Islet of Langerhans (tissue), 1 donor: ENCODE measurements at regions not wholly inside any gene's neighbourhood (a gene's known extent, or its start where the extent isn't known, plus 50 kb on each side); places are given as distances from the start of the nearest gene placed in this dataset.

Source experiments
- FAIRE-seq: peaks from one replicate; lab custom pipeline; 2011; peaks lifted over from hg19 to GRCh38; lab: Jason Lieb, UNC

- no peak for FAIRE-seq
Measured at GRCh38 chr9:120001536-120001935, 578.4 kb downstream of the CDK5RAP2 start.

DNA sequence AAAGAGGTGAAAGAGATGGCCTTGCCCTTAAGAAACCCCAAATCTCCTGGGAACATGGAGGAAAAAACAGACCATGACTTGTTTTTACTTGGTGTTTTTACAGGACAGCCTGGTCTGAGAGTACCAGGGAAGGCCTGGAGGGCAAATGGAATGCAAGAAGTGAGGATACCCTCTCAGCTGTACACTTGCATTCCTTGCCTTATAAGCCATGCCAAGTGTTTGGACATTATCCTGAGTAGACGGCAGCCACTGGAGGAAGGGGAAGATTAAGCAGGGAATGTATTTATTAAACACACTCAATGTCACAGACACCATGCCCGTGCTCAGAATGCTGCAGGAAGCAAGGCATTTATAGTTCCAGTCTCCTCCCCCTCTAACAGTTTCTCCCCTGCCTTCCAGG, 581.4 kb downstream of the CDK5RAP2 start:
- FAIRE-seq = no peak

DNA sequence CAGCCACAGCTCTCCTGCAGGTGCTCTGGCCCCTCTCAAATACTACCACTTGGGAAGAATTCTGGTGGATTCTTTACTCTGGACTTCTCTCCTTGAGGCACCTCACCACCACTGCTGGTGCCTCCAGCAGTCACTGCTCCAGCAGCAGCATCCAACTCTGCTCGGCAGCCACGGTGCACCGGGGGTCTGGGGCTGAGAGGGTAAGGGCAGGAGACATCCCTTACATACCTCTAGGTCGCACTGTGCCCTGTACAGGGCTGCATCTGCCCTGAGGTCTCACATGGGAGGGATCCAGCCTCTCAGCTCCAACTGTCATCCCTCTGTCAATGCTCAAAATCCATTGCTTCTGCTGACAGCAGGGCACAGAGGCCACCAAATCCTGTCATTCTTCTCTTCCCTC, 588.2 kb downstream of the CDK5RAP2 start:
- FAIRE-seq = no peak

GRCh38 chr9:119986713-119987112, 593.3 kb downstream of the CDK5RAP2 start:
- FAIRE-seq = no peak

DNA sequence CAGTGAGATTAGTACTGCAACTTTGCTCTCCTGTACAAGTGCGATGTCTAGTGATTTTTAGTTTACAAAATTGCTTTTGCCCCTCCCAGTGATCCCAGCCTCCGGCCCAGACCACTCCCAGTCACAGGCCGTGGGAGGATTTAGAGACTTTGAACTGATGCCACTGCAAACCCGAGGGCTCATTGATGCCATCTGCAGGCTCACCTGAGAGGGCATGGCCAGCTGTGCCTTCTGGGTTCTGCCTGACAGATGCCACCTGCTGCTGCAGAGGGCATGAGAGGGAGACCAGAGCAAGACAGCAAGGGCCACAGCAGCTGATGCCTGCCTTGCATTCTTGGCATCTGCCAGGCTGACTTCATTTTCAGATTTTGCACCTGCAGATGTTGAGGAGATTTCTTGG, 593.8 kb downstream of the CDK5RAP2 start:
- no peak for FAIRE-seq

DNA sequence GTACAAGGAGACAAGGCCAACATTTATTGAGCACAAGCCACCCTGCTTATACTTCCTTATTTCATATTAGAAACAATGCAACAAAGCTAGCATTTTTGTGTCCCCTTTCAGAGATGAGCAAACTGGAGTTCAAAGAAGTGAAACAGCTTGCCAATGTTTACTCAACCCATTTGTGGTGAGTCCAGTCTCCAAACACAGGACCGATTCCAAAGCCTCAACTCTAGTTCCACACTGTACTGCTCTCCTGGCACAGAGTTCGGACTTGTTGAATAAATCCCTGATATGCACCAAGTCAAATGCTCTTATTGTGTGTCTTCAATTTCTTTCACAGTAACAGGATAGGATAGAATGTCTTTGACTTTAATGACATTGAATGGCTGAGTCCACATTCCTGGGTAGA, 604.8 kb upstream of the BRINP1 start:
- no peak for FAIRE-seq

DNA sequence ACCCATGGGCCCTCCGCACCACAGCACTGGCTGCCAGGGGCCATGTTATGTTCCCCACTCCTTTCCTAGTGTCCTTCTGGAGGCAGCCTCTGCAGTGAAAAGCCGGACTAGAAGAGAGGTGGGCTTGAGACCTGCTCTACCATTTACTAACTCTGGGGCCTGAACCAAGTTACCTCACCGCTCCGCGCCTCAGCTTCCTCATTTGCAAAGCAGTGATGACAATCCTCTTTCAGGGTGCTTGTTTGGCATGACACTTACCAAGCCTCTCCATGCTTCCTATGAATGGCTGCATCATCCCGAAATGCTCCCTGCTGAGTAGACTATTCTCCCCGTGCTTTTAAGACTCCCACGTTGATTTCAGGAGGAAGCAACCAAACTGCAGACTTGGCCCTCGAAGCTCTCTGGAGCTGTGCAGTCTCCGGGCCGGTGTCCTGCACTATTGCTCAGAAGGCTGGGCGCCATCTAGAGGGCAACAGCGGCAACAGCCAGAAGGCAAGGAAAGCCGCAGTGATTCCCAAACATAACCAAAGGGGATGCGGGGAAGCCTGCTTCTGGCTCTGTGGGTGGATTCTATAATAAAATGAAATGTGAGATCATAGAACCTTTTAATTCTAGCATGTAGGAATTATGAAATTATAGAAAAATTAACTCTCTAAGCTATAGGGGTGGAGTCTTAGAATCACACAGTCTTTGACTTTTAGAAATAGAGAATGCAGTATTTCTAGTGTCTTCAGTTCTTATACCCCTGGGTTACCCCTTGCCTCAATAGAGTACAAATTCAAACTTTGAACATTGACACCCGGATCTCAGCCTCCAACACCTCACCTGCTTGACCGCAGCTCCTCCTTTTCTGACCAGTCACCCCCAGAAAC, 599.8 kb upstream of the BRINP1 start:
- no peak for FAIRE-seq

DNA sequence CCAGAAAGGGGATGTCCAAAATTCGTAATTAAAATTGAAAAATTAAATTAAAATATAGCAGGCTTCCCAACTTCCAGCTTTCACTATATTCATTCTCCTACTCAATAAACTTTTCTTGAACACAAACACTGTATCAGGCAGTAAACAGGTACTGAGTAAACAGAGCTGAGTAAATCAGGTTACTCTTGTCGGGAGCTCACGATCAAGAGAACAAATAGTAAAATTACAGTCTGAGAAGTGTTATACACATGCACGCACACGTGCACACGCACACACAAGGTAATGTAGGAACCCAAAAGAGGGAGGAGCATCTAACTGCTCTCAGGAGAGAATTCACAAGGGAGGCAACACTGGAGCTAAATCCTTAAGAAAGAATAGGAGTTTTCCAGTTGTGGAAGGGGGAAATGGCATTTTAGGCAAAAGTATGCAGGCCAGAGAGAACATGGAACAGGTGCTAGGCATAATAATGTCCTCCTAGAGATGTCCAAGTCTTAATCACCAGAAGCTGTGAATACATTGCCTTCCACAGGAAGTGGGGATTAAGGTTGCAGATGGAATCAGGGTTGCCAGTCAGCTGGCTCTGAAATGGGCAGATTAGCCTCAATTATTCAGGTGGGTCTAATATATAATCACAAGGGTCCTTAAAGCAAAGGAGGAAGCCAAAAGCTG, 598.8 kb upstream of the BRINP1 start:
- FAIRE-seq = no peak

DNA sequence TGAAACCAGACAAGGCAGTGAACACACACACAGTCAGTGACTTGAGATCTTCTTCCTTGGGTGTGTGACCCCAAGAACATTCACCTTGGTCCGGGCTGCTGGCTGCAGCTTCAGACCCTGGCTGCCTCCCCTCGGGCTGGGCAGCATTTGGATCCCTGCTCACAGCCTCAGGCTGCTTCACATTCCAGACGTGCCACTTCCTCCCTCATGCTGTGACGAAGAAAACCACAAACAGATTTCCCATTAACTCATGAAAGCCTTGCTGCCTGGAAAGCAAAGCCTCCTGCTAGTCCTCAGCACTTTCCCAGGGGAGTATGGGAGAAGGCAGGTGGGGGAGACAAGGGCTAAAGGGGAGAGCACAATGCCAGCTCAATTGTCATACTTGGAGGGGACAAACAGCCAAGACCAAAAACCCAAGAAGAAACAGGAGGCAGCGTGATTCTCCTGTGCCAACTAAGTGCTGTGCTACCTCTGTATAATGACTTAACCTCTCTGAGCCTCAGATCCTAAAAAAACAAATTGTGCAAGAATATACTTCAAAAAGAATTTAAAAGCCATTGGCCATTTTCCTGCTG, 594.6 kb upstream of the BRINP1 start:
- FAIRE-seq = no peak

DNA sequence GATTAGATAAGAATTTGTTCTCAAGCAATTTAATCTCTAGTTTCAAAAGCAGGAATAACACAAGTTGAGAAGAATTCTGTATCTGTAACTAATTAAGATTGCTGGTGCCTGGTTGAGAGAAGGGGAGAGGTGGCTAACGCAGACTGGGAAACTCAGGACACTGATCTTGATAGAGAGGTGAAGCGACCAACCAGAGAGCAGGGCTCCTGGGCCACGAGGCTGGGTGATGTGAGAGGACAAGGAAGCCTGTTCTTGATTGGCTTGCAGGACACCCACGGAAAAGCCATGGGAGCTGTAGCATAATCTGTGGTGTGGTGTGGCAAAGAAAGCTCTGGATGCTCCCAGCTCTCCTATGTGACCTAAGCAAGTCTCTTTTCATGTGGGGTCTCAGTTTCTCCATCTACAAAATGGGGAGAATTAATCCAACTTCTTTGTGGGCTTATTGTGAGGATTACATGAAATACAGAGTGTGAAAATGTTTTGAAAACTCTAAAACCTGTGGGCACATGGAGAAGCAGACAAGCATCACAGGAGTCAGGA, 594.1 kb upstream of the BRINP1 start:
- no peak for FAIRE-seq

DNA sequence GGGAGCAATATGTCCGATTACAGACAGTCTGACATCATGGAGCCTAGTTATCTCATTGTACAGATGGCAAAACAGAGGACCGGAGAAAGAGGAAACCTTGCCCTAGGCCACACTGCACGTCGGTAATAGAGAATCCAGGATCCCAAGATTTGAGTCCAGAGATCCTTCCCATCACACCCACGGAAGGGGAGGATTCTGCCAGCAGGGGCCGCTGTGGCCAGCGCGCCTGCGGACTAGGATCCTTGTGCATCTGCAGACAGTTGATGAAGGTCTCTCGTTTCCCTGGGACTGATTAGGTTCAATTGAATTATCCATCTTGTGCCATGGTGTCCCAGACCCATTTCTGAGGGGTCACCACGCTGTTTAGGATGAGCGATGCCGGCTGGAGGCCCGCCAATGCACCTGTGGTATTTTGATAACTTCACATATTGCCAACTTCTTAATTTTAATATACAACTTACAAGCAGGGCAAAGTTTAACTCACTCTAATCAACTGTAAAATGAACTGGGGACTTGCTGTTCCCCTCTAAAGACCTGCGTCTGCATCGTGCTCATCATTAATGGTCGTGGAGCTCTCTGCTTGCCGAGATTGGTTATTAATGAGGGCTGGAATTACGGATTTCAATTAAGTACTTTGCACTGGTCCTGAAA, 592.7 kb upstream of the BRINP1 start:
- no peak for FAIRE-seq

GRCh38 chr9:119959846-119960545, 590.8 kb upstream of the BRINP1 start:
- FAIRE-seq = no peak

- FAIRE-seq = no peak
Measured at GRCh38 chr9:119956111-119956510, 586.9 kb upstream of the BRINP1 start.

- no peak for FAIRE-seq
Measured at GRCh38 chr9:119955276-119955675, 586.0 kb upstream of the BRINP1 start.

GRCh38 chr9:119951591-119951990, 582.4 kb upstream of the BRINP1 start:
- FAIRE-seq = no peak

- FAIRE-seq = no peak
Measured at GRCh38 chr9:119951090-119951489, 581.9 kb upstream of the BRINP1 start.

- FAIRE-seq = no peak
Measured at GRCh38 chr9:119945686-119946085, 576.5 kb upstream of the BRINP1 start.

GRCh38 chr9:119941091-119941490, 571.9 kb upstream of the BRINP1 start:
- no peak for FAIRE-seq

GRCh38 chr9:119938871-119939270, 569.6 kb upstream of the BRINP1 start:
- FAIRE-seq = no peak

DNA sequence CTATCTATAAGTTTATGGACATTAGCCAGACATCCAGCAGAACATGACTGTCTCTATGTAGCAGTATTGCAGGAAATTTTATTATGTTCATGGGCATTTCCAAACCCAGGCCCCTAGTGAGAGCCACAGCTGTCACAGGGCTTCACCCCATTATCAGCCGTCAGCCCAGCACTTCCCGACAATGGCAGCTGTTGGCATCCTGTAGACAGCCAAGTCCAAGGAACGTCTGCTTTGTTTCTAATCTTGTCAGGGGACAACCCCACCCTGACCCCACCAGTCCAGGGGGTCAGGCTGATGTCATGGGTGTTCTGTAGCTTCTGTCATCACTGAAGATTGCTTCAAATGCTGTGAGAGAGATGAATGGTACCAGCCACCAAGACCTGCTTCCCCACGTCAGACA, 565.3 kb upstream of the BRINP1 start:
- no peak for FAIRE-seq

GRCh38 chr9:119933191-119933590, 564.0 kb upstream of the BRINP1 start:
- FAIRE-seq = no peak

DNA sequence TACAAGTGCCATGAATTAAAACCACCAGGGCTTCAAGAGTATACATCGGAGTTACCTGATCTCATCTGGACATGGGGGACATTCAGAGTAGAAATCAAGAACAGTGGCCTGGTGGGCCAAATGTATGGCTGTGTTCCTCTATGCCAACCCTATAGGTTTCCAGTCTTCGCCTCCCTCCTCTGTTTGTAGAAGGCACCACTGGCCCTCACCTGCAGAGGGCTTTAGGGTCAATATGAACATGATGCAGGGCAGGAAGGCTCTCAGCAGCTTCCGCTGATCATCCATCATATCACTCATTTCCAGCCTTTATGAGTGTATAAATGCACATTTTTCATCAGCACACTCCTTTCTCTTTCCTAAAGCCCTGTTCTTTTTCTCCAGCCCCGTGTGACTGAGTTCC, 555.5 kb upstream of the BRINP1 start:
- FAIRE-seq = no peak
